ENCODE measurements at regions not wholly inside any gene's neighbourhood (a gene's known extent, or its start where the extent isn't known, plus 50 kb on each side); places are given as distances from the start of the nearest gene placed in this dataset.
"Not testable (repeated sequence)": the region's sequence is repeated elsewhere in the genome, so short reads cannot be mapped to it uniquely, and the experiment has no call there.

- no peak for DNase-seq (ENCODE audit: low read depth in 3 of 3, low spot score in 1 of 3)
Observed at GRCh38 chr6:72457738-72458137, 164.1 kb upstream of the KCNQ5 start.

GRCh38 chr6:72458521-72458920 lies 163.3 kb upstream of the KCNQ5 start:
- no peak for DNase-seq (ENCODE audit: low read depth in 3 of 3, low spot score in 1 of 3)

- no peak for DNase-seq (ENCODE audit: low read depth in 3 of 3, low spot score in 1 of 3)
Observed at GRCh38 chr6:72461144-72461543, 160.7 kb upstream of the KCNQ5 start.

DNA sequence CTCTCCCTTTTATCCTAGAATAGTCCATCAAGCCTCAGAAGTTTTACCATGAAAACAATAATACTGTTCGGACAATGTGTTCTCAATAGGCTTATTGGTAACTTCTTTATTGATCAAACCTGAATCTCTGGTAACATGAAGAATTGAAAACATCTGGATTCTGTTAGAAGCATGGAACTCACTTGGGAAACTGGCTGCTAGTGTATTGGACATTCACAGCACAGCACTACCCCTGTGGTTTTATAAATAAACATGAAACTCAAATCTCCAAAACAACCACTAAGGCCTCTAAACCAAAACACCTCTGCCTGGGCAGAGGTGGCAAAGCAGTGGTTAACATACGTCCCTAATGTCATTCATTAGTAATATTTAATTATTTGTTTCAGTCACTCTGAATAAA lies 157.6 kb upstream of the KCNQ5 start:
- no peak for DNase-seq (ENCODE audit: low read depth in 3 of 3, low spot score in 1 of 3)

DNA sequence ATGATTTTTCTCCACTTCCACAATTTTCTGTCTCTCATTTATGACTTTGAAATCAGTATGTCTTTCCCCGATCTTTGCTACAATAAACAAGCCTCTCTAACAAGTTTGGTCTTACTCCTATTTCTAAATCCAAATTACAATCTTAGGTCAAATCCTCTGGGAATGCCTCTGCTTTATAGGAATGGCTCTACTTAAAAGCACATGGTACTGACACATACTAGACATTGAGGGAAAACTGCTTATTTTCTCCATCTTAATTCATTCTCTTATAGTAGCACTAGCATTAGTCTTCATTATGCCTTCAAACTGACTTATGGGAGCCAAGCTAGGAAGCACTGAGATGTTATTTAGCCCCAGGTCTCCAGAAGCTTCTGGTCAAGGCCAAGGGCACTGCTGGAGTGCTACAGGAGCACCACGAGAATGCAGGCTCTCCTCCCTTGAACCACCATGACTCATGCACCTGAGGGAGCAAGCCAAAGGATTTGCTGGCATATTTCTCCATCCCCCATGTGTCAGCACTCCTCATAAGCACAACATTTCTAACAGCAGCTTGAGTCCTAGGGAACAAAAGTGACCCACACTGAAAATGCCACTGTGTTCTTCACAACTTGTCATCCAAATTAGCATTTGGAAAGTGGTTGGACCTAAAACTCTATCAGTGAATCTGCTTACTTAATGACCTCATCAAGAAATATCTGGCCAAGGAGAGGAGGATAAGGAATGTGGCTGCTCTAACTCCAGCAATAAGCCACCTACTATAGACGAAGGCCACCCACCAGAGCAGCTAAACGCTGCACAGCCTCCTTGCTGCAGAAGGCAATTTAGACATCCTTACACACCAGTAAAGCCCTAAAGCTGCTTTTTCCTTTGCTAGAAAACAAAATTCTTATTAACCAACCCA lies 156.8 kb upstream of the KCNQ5 start:
- DNase-seq (ENCODE audit: low read depth in 3 of 3, low spot score in 1 of 3) = no peak

DNA sequence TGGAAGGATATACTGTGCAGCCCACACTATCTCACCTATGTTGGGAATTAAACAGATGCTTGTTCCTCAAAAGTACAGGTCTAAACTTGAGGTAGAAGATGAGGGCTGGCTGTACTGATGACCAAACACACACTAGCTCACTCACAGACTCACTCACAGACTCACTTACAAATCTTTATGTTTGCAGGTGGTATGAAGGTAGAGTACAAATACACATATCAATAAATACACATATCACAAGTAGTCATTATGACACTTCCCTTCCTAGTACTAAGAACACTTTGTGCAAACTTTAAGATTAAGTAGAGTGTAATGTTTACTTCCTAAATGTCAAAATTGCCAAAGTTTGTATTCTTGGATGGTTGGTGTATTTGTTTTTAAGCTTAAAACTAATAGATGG lies 155.4 kb upstream of the KCNQ5 start:
- no peak for DNase-seq (ENCODE audit: low read depth in 3 of 3, low spot score in 1 of 3)

DNA sequence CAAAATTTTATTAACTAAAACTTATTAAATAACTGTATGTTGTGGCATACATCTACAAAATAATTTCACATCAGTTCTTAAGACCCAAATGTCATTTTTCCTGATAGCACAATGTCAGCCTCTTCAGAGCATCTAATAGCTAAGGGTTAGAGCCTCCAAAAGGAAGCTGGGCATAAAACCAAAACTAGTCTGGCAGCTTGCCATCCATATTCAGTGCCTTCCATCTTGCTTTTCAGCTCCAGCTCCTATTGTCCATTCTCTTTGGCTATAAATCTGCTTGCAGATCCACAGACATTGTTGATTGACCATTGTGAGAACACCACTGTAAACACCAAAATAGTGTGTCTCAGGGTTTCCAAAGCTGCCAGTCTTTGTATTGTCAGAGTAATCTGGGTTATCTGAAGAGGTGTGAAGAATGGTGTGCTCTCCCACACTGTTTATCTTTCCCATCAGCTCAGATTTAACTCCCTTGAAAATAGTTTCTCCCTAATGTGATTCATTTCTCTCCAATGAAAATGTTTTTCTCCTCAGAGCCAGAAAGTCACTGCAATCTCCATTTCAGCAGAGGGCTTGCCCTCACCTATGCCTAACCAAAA lies 154.8 kb upstream of the KCNQ5 start:
- DNase-seq (ENCODE audit: low read depth in 3 of 3, low spot score in 1 of 3) = no peak

- DNase-seq (ENCODE audit: low read depth in 3 of 3, low spot score in 1 of 3) = not testable (repeated sequence)
Observed at GRCh38 chr6:72469406-72469983, 152.4 kb upstream of the KCNQ5 start.

- DNase-seq (ENCODE audit: low read depth in 3 of 3, low spot score in 1 of 3) = no peak
Observed at GRCh38 chr6:72476051-72476450, 145.8 kb upstream of the KCNQ5 start.

GRCh38 chr6:72476646-72477045 lies 145.2 kb upstream of the KCNQ5 start:
- DNase-seq (ENCODE audit: low read depth in 3 of 3, low spot score in 1 of 3) = no peak

GRCh38 chr6:72495441-72495840 lies 126.4 kb upstream of the KCNQ5 start:
- no peak for DNase-seq (ENCODE audit: low read depth in 3 of 3, low spot score in 1 of 3)

DNA sequence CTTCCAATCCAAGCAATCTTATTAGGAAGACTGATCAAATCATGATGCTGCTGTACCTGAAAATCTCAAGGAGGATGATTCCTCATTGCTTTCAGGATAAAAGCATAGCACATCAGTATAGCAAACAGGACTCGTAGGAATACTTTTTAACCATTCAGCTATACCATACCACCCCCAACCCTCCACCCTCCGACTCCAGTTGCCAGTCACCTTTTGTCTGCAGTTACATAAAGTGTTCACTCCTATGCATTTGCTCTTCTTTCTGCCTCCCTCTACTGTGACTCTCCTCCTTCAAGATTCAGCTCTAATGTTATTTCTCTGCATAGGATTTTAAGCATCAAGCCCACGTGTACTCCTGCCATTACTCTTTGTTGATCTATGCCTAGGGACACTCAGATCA lies 124.7 kb upstream of the KCNQ5 start:
- DNase-seq (ENCODE audit: low read depth in 3 of 3, low spot score in 1 of 3) = no peak

GRCh38 chr6:72500669-72501068 lies 121.2 kb upstream of the KCNQ5 start:
- no peak for DNase-seq (ENCODE audit: low read depth in 3 of 3, low spot score in 1 of 3)

GRCh38 chr6:72504406-72504805 lies 117.5 kb upstream of the KCNQ5 start:
- DNase-seq (ENCODE audit: low read depth in 3 of 3, low spot score in 1 of 3) = no peak

DNA sequence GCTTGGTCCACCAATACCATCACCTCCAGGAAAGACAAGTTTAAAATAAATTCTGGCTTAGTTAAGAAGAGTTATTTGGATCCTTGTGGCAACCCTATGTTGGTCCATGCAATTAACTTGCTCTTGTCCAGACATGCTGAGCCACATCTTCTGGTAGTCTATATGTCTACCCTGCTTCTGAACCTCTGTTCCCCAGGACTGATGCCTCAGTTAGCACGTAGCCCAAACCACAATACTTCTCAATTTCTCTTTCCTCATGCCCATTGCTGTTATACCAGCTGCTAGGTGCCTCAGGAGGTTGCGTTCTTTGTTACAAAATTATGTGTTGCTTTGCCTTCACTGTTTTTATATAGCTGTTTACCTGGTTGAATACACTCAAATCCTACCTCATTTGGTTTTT lies 116.4 kb upstream of the KCNQ5 start:
- DNase-seq (ENCODE audit: low read depth in 3 of 3, low spot score in 1 of 3) = no peak

DNA sequence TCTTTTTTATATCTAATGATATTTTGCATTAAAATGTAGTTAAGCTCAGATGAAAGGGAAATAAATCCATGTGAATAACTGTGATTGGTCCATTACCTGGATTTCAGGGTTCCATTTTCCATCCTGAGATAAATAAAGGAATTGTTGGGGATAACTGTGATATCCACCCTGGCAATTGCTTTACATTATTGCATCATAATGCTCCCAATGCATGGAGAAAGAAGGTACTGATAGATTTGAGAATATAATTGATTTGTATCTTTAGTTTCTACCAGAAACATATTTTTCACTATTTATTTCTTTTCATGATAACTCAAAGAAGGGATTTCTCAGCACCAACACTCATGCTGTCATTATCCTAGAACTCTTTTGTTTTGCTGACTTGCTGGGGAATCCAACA lies 102.0 kb upstream of the KCNQ5 start:
- no peak for DNase-seq (ENCODE audit: low read depth in 3 of 3, low spot score in 1 of 3)

- DNase-seq (ENCODE audit: low read depth in 3 of 3, low spot score in 1 of 3) = no peak
Observed at GRCh38 chr6:72521684-72522083, 100.2 kb upstream of the KCNQ5 start.

DNA sequence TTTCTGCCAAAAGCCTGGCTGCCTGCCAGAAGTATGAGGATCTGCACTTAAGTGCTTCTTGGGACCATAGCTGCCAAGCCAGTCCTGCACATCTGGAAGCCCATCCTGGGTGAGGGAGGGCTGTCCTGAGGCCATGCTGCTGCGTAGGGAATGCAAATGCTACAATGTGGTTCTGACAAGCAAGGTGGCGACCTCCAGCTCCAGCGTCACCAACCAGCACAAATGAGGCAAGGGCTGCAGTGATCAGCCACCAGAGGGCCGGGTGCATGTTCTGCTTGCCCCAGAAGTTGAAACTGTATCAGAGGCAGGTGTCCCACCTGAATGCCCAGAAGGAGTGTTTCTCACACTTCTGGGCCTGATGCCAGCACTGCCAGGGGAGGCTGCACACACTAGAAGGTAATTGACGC lies 99.1 kb upstream of the KCNQ5 start:
- peak in 1 of 3 donors; percentile 3 for DNase-seq (ENCODE audit: low read depth in 3 of 3, low spot score in 1 of 3)

DNA sequence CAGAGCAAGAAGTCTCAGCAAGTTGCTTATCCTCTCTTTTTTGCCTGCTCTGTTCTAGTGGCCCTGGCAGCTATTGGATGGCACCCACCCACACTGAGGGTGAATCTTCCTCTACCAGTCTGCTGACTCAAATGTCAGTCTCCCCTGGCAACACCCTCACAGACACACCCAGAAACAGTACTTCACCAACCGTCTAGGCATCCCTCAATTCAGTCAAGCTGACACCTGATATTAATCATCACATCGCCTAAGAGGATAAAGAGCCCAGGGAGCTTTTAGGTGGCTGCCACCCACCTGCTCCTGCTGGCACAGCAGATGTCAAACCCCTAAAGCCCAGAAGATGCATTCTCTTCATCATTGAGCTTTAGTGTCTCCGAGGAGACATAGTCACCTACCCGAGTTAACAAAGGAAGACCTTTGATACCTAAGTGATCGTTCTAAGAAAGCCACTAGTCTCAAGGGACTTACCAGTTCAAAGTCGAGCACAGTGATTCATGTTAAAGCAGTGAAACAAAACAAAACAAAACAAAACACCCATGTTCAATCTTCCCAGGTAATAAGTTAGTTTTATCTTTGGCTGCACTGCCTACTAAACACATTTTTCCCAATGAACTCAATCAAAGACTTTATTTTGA lies 97.7 kb upstream of the KCNQ5 start:
- no peak for DNase-seq (ENCODE audit: low read depth in 3 of 3, low spot score in 1 of 3)

DNA sequence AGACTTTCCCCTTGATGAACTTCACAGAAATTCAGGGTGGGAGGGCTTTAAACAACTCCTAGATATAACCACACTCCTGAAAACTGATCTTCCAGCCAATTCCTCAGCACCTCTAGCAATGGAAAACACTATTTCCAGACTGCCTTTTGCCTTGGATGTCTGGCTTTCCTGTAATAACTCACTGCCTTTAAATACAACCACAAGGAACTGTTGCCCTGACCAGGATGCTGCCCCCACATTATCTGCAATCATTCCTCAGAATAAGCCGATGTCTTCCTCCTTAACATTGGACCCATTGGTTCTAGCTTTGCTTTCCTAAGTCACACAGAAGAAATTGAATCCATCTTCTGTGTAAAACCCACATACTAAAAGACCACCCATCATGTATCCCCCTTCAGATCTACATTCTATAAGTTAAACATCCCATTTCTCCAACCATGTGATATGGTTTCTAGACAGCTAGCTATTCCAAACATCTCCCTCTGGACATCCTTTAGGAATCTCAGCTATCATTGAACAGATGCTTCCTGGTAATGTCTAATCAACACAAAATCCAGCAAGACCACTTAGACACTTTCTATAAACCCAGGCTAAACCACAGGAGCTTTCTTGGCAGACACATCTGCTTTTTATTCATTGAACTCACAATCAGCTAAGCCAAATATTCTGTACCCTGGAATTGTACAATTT lies 95.9 kb upstream of the KCNQ5 start:
- no peak for DNase-seq (ENCODE audit: low read depth in 3 of 3, low spot score in 1 of 3)

DNA sequence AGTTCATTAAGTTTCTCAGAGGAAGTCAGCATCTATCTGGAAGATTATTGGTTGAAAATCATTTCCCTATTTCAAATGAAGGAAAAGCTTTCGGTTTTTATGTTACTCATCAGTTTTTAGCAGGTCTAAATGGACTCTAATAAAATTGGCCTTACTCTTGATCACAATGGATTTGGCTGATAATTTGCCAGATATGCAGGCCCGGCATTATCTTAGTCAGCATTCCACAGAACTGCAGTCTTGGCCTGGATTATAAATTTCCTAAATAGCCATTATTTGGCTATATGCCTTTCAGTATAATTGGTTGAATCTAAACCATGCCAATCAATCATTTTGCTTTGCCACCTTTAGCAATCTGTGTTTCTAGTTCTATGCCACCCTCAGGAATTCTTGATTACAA lies 91.7 kb upstream of the KCNQ5 start:
- DNase-seq (ENCODE audit: low read depth in 3 of 3, low spot score in 1 of 3) = no peak

All from stimulated activated CD4-positive, alpha-beta T cell treated with anti-CD3 and anti-CD28 coated beads, TNF-alpha, amount 100 ng/mL, for 1 hour (primary cell).